Mesenchymal stem cell (in vitro differentiated cells and primary cell): ENCODE measurements at regions not wholly inside any gene's neighbourhood (a gene's known extent, or its start where the extent isn't known, plus 50 kb on each side); places are given as distances from the start of the nearest gene placed in this dataset.
"Not testable (repeated sequence)": the region's sequence is repeated elsewhere in the genome, so short reads cannot be mapped to it uniquely, and the experiment has no call there.

ENCODE experiments used
- DNase-seq: peaks from one replicate; pipeline ENCODE4 v3.0.0-alpha.2; 2013
- H2AFZ ChIP-seq: one replicate; pipeline ENCODE4 v1.6.1; 2013; ENCODE audit warnings: low read depth, mild to moderate bottlenecking, control low read depth, inconsistent platforms, low read length, moderate library complexity
- H2AK5ac ChIP-seq: 2 replicates; pipeline ENCODE4 v1.6.1; 2013; ENCODE audit warnings: low read length, moderate library complexity, mild to moderate bottlenecking, inconsistent platforms; ENCODE audit not compliant: severe bottlenecking
- H2BK120ac ChIP-seq: one replicate; pipeline ENCODE4 v1.6.1; 2013; ENCODE audit warnings: low read depth, mild to moderate bottlenecking, inconsistent platforms, low read length, moderate library complexity
- H2BK12ac ChIP-seq, 2 experiments: one replicate each; pipeline ENCODE4 v1.6.1; 2013; ENCODE audit warnings: inconsistent platforms in 2 of 2, low read length in 2 of 2, mild to moderate bottlenecking in 2 of 2, moderate library complexity in 2 of 2, control low read depth in 1 of 2
- H2BK15ac ChIP-seq: one replicate; pipeline ENCODE4 v1.6.1; 2013; ENCODE audit warnings: mild to moderate bottlenecking, low read depth, inconsistent platforms; ENCODE audit not compliant: poor library complexity, severe bottlenecking
- H2BK5ac ChIP-seq: 2 replicates; pipeline ENCODE4 v1.6.1; 2013; ENCODE audit warnings: low read depth, mild to moderate bottlenecking, low read length, control low read depth, inconsistent platforms; ENCODE audit not compliant: poor library complexity, severe bottlenecking
- H3K14ac ChIP-seq, 2 experiments: one replicate each; pipeline ENCODE4 v1.6.1; 2013; ENCODE audit warnings: inconsistent platforms in 2 of 2, low read length in 2 of 2, control low read depth in 1 of 2, mild to moderate bottlenecking in 1 of 2, moderate library complexity in 1 of 2
- H3K18ac ChIP-seq, 2 experiments: one replicate each; pipeline ENCODE4 v1.6.1; 2013; ENCODE audit warnings: inconsistent platforms in 2 of 2, low read length in 2 of 2, control low read depth in 1 of 2, low read depth in 1 of 2, mild to moderate bottlenecking in 1 of 2
- H3K23ac ChIP-seq, 2 experiments: one replicate each; pipeline ENCODE4 v1.6.1; 2013; ENCODE audit warnings: inconsistent platforms in 2 of 2, low read length in 2 of 2, mild to moderate bottlenecking in 2 of 2, moderate library complexity in 2 of 2, control low read depth in 1 of 2
- H3K27ac ChIP-seq: 2 replicates; pipeline ENCODE4 v1.5.1; 2013; ENCODE audit warnings: mild to moderate bottlenecking, moderate library complexity, low read length, control low read depth, inconsistent platforms; ENCODE audit not compliant: poor library complexity, severe bottlenecking
- H3K27me3 ChIP-seq, 2 experiments: 2 replicates each; pipeline versions ENCODE4 v1.6.1 to v1.7.0; 2013; ENCODE audit warnings: low read length in 2 of 2, mild to moderate bottlenecking in 2 of 2, moderate library complexity in 2 of 2, control low read depth in 1 of 2, inconsistent platforms in 1 of 2; ENCODE audit not compliant: control insufficient read depth in 1 of 2, insufficient read depth in 1 of 2
- H3K36me3 ChIP-seq, 2 experiments: 2 replicates each; pipeline versions ENCODE4 v1.6.1 to v1.7.0; 2013; ENCODE audit warnings: low read length in 2 of 2, control low read depth in 1 of 2, inconsistent platforms in 1 of 2, low read depth in 1 of 2, mild to moderate bottlenecking in 1 of 2; ENCODE audit not compliant: insufficient read depth in 2 of 2, control insufficient read depth in 1 of 2
- H3K4ac ChIP-seq, 2 experiments: one replicate each; pipeline ENCODE4 v1.6.1; 2013; ENCODE audit warnings: inconsistent platforms in 2 of 2, low read length in 2 of 2, mild to moderate bottlenecking in 2 of 2, moderate library complexity in 2 of 2, control low read depth in 1 of 2, low read depth in 1 of 2
- H3K4me1 ChIP-seq: 2 replicates; pipeline ENCODE4 v1.6.1; 2013; ENCODE audit warnings: low read depth, low read length, control low read depth; ENCODE audit not compliant: control insufficient read depth, insufficient read depth
- H3K4me2 ChIP-seq: 2 replicates; pipeline ENCODE4 v1.6.1; 2013; ENCODE audit warnings: low read length, mild to moderate bottlenecking, inconsistent platforms; ENCODE audit not compliant: poor library complexity, severe bottlenecking
- H3K4me3 ChIP-seq, 2 experiments: 2 replicates each; pipeline versions ENCODE4 v1.5.1 to v1.7.0; 2013; ENCODE audit warnings: low read length in 2 of 2, mild to moderate bottlenecking in 2 of 2, control low read depth in 1 of 2, low read depth in 1 of 2; ENCODE audit not compliant: insufficient read depth in 1 of 2
- H3K79me1 ChIP-seq: replicated peaks from 2 replicates; pipeline ENCODE4 v1.6.1; 2013; ENCODE audit warnings: mild to moderate bottlenecking, control low read depth, low read length, inconsistent platforms; ENCODE audit not compliant: poor library complexity, severe bottlenecking
- H3K9ac ChIP-seq: 2 replicates; pipeline ENCODE4 v1.7.0; 2013; ENCODE audit warnings: mild to moderate bottlenecking, low read length, moderate library complexity
- H3K9me3 ChIP-seq: 2 replicates; pipeline ENCODE4 v1.7.0; 2013; ENCODE audit warnings: mild to moderate bottlenecking, low read length; ENCODE audit not compliant: control insufficient read depth
- H4K8ac ChIP-seq: one replicate; pipeline ENCODE4 v1.6.1; 2013; ENCODE audit warnings: inconsistent platforms, mild to moderate bottlenecking, low read length, moderate library complexity
- H4K91ac ChIP-seq: one replicate; pipeline ENCODE4 v1.6.1; 2013; ENCODE audit warnings: mild to moderate bottlenecking, low read length, inconsistent platforms
- WGBS: methylation state at CpG from one replicate; pipeline ENCODE4 v1.1.7; 2013; ENCODE audit warnings: mixed read lengths; 5-methylcytosine and 5-hydroxymethylcytosine counted together

- Histone ChIP-seq H2AFZ (no peak overlapping the region), H4K8ac (no peak overlapping the region), H2BK120ac (no peak overlapping the region), H4K91ac (no peak overlapping the region), H3K4me2 (no peak overlapping the region), H2BK5ac (no peak overlapping the region), H3K18ac (no peak overlapping the region), H3K4me3 (no peak overlapping the region), H3K4ac (no peak overlapping the region), H3K4me1 (no peaks in the 10 kb centered on the region), H2AK5ac (no peak overlapping the region), H3K9ac (no peak overlapping the region), H3K23ac (no peak overlapping the region), H3K36me3 (no peaks in the 10 kb centered on the region), H2BK12ac (no peak overlapping the region), H3K79me1 (no peaks in the 10 kb centered on the region), H3K27ac (no peak overlapping the region), H3K9me3 (no peaks in the 10 kb centered on the region), H3K27me3 (no peaks in the 10 kb centered on the region), H3K14ac (no peak overlapping the region), H2BK15ac (no peak overlapping the region)
- WGBS = no CpG with 5 or more reads among the region's 1 CpG
- DNase-seq = no peak
Measured at GRCh38 chr1:70785287-70785686, 262.3 kb downstream of the PTGER3 start.

GRCh38 chr1:70790232-70790923 is 257.2 kb downstream of the PTGER3 start:
- no peaks in the 10 kb centered on the region for H3K79me1 ChIP-seq
- H3K9ac ChIP-seq = no peak overlapping the region
- H2BK120ac ChIP-seq = no peak overlapping the region
- H2BK15ac ChIP-seq = no peak overlapping the region
- no peak overlapping the region for H4K8ac ChIP-seq
- no peaks in the 10 kb centered on the region for H3K4me1 ChIP-seq
- no peak overlapping the region for H2AFZ ChIP-seq
- 73% methylated on average over 4 of the region's 5 CpGs for WGBS
- H3K4ac ChIP-seq = no peak overlapping the region
- H2AK5ac ChIP-seq = no peak overlapping the region
- DNase-seq = no peak
- H2BK12ac ChIP-seq = no peak overlapping the region
- no peak overlapping the region for H3K27ac ChIP-seq
- H3K18ac ChIP-seq = no peak overlapping the region
- H3K9me3 ChIP-seq = no peaks in the 10 kb centered on the region
- no peak overlapping the region for H3K4me2 ChIP-seq
- no peaks in the 10 kb centered on the region for H3K27me3 ChIP-seq
- H3K23ac ChIP-seq = no peak overlapping the region
- H3K36me3 ChIP-seq = no peaks in the 10 kb centered on the region
- H3K14ac ChIP-seq = no peak overlapping the region
- H3K4me3 ChIP-seq = no peak overlapping the region
- H4K91ac ChIP-seq = no peak overlapping the region
- H2BK5ac ChIP-seq = no peak overlapping the region

GRCh38 chr1:70795064-70795463 is 252.6 kb downstream of the PTGER3 start:
- H2BK12ac ChIP-seq, H3K23ac ChIP-seq, H3K27ac ChIP-seq, H3K4me2 ChIP-seq, H3K14ac ChIP-seq, H3K27me3 ChIP-seq, H3K9ac ChIP-seq, H4K8ac ChIP-seq, H3K4ac ChIP-seq, H3K9me3 ChIP-seq, H3K36me3 ChIP-seq, H3K4me3 ChIP-seq, H2AFZ ChIP-seq, H2AK5ac ChIP-seq, H2BK5ac ChIP-seq, H2BK15ac ChIP-seq, DNase-seq, H3K4me1 ChIP-seq, H2BK120ac ChIP-seq, H3K18ac ChIP-seq, H3K79me1 ChIP-seq, H4K91ac ChIP-seq: not testable (repeated sequence)
- WGBS = no CpG with 5 or more reads among the region's 1 CpG

- H2BK120ac ChIP-seq, H3K23ac ChIP-seq, H3K9me3 ChIP-seq, H3K4ac ChIP-seq, H3K9ac ChIP-seq, H2BK5ac ChIP-seq, H3K4me2 ChIP-seq, H3K27ac ChIP-seq, DNase-seq, H4K8ac ChIP-seq, H2BK15ac ChIP-seq, H3K14ac ChIP-seq, H3K4me1 ChIP-seq, H3K4me3 ChIP-seq, H3K27me3 ChIP-seq, H2AFZ ChIP-seq, H3K36me3 ChIP-seq, H2AK5ac ChIP-seq, H2BK12ac ChIP-seq, H3K18ac ChIP-seq, H3K79me1 ChIP-seq, H4K91ac ChIP-seq: not testable (repeated sequence)
- WGBS = no CpG with 5 or more reads among the region's 1 CpG
Measured at GRCh38 chr1:70796298-70796697, 251.3 kb downstream of the PTGER3 start.
